GM18951 (cell line): ENCODE measurements at regions not wholly inside any gene's neighbourhood (a gene's known extent, or its start where the extent isn't known, plus 50 kb on each side); places are given as distances from the start of the nearest gene placed in this dataset.

Experiments used
- POLR2A ChIP-seq: IDR thresholded peaks from 4 replicates; pipeline ENCODE4 v1.6.1; 2011; ENCODE audit warnings: mild to moderate bottlenecking; ENCODE audit not compliant: insufficient read length, insufficient read depth; ENCODE audit errors: extremely low read depth
- in situ Hi-C: fragments of 300-500 bp; cut with MboI; formaldehyde crosslinking; loops from one replicate; pipeline ENCODE4 v1.12.0; 2022; ENCODE audit warnings: low sequenced_read_pairs, mixed read lengths, inconsistent platforms; ENCODE audit not compliant: unreplicated experiment

- in situ Hi-C loops: loop anchor here (10.0 kb wide), 1 partner anchor 136 kb away; no protein-coding TSS in a partner anchor
Observed at GRCh38 chr6:70360921-70361320, 52.4 kb upstream of the FAM135A start.

- TF ChIP-seq POLR2A: no peak
- in situ Hi-C loops: no loop called here
Observed at GRCh38 chr6:70353448-70353847, 50.6 kb upstream of the COL9A1 start.
